Right lobe of liver (tissue), 4 donors: ENCODE measurements at regions not wholly inside any gene's neighbourhood (a gene's known extent, or its start where the extent isn't known, plus 50 kb on each side); places are given as distances from the start of the nearest gene placed in this dataset.

Experiments
- CTCF ChIP-seq, 4 donors: fragments of 200-600 bp in 3 of 4; fragments of 450-650 bp in 1 of 4; IDR thresholded peaks; one replicate each; pipeline versions ENCODE4 v1.5.1 to v1.8.0; 2016 to 2022; ENCODE audit warnings: antibody characterized with exemption in 4 of 4, mild to moderate bottlenecking in 2 of 4
- POLR2A ChIP-seq: fragments of 450-650 bp; IDR thresholded peaks from one replicate; pipeline ENCODE4 v1.6.1; 2017; ENCODE audit warnings: antibody characterized with exemption, mild to moderate bottlenecking
- donor health status: DM: no; HTN: no; CAD: no.
- donor health status: DM: no; HTN: no; CAD: no.
- donor health status: DM: no; HTN: yes; CAD: no.

- TF ChIP-seq CTCF (IDR thresholded peaks at IDR 0.05) (no peak), POLR2A (no peak)
These were observed 353.9 kb upstream of the LMCD1 start for GRCh38 chr3:8147711-8148110.
